ENCODE measurements at regions not wholly inside any gene's neighbourhood (a gene's known extent, or its start where the extent isn't known, plus 50 kb on each side); places are given as distances from the start of the nearest gene placed in this dataset.
"Not testable (repeated sequence)": the region's sequence is repeated elsewhere in the genome, so short reads cannot be mapped to it uniquely, and the experiment has no call there.

DNA sequence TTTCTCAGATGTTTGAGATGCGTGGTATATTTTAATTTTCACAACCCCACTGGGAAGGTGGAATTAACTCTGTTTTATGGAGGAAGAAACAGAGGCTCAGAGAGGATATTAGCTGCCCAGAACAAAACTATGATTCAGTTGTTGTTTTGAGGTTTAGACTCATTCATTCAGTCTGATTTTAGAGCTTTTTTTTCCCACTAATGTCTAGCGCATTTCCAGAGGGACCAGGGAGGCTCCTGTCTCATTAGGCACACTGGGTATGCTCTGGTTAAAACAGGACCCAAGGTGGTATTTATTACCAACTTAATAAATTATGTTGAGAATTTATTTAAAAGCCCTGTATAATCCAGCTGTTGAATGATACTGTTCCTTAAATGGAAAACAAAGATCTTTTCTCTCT is 272.0 kb upstream of the RGMA start:
- DNase-seq (ENCODE audit: low spot score), result no peak

DNA sequence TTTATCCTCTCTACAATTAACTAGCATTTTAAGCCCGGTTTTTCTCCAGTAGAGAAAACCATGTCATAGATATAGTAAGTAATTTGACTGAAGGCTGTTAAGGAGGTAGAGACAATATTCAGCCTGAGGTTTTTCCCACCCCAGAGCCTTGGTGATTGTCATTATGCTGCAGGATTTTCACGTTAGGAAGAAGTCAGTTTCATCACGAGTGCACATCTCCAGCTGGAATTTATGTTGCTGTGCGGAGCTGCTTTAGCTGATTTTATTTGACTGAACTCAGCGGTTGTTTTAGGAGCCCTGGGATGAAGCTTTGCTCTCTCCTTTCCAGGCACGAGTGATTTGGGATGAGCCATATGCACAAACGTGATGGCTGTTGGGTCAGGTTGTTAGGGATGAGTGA is 271.3 kb upstream of the RGMA start:
- no peak for DNase-seq (ENCODE audit: low spot score)

DNA sequence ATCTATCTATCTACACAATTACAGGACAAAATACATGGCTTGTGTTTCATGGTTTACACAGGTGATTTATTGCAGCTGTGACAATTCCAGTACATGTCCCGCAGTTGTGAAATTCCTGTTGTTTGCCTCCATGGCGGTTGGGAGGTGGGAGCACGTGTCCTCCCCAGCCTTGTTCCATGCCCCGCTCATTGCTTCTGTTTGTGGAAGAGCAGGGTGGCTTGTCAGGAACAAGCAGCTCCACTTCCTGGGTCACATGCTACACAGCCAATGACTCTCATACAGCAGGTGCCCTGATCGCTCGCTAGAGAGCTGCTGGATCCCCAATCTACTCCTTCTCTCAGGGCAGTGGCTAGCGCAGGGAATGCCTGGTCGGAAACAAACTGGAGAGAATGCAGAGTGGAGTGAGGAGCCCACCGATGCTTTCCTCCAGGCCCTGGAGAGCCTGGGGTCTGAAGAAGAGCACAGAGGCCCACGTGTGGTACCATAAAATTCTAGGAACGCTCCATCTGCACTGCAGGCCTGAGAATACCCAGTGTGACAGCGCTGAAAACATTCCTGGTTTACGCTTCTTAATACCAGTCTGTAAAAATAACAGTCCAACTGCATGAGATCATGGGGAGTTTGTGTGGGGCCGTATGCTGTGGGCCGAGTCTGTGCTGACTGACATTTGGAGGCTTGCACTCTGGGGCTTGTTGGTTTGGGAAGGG is 270.6 kb upstream of the RGMA start:
- DNase-seq (ENCODE audit: low spot score), result no peak

GRCh38 chr15:93359060-93359408 is 270.0 kb upstream of the RGMA start:
- no peak for DNase-seq (ENCODE audit: low spot score)

DNA sequence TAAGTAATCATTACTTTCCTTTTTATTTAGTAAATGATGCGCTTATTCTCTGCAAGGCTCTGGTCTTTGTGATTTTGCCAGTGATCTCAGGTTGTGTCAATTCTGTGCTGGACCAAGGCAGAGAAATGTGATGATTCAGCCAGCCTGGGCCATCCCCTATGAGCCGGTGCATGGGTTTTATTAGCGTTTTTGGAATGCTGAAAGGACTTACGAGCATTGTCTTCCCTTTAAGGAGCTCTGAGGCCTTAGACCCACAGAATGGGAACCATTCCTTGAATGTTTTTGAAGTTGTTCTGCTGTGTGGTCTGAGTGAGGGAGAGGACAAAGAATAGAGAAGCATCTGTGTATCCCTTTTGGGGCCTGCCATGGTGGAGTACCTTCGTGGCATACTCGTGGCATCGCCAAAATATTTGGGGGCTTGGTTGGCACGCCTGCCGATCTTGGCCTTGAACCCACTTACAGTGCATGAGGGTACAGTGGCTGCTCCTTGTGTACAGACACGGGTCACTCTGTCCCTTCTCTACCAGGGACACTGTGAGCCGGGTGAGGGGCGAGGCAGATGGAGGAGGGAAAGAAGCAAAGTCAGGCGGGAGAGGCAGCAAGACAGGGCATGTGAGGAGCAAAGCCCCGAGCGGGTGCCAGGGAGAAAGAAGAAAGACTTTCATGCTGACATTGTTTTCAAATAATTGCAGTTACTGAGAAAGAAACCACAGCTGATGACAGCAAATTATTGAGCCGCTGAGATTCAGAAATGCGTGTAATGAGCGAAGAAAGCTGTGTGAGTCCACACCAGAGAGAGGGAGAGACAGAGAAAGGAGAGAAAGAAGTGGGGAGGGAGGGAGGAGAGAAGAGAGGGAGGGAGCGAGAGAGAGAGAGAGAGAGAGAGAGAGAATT is 269.4 kb upstream of the RGMA start:
- no peak for DNase-seq (ENCODE audit: low spot score)

DNA sequence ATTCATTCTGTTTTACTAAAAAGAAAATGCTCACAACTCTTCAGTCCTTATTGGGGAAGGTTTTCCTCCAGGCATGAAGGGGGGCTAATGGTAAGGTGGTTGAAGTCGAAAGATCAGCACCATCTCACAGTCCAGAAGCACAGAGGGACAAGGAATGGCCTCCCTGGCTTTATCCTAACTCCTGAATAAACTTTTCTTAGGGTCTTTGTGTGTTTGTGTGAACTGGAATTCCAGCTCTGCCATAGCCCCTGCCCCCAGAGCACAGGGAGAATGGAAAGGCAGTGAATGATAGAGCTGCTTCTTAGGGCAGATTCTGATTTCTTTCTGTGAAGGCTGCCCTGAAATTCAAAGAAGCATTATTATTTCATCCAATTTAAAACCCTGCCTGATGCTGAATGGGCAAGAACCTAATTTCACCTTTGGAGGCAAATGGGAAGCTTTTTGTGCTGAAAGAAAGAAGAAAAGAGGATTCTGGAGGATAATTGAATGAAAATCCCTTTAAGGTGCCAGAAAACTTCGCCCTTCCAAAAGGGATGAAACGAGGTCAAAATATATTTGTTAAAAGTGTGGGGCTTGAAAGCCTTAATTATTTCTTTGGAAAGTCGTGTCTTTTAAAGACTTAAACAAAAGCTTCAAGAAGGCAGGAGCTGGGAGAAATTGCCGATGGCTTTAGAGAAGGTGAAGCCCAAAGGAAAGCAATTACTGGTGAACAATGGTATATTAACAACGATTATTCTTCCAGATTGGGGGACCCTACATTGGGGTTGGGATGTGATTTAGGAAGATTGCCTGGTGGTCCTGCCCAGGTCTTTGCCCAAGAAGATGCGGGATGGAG is 259.9 kb upstream of the RGMA start:
- DNase-seq (ENCODE audit: low spot score), result no peak

- no peak for DNase-seq (ENCODE audit: low spot score)
These were observed 259.0 kb upstream of the RGMA start for GRCh38 chr15:93347986-93348385.

GRCh38 chr15:93345981-93346380 is 257.0 kb upstream of the RGMA start:
- no peak for DNase-seq (ENCODE audit: low spot score)

GRCh38 chr15:93343402-93343801 is 254.4 kb upstream of the RGMA start:
- DNase-seq (ENCODE audit: low spot score), result not testable (repeated sequence)

GRCh38 chr15:93341164-93341563 is 252.2 kb upstream of the RGMA start:
- DNase-seq (ENCODE audit: low spot score), result no peak

DNA sequence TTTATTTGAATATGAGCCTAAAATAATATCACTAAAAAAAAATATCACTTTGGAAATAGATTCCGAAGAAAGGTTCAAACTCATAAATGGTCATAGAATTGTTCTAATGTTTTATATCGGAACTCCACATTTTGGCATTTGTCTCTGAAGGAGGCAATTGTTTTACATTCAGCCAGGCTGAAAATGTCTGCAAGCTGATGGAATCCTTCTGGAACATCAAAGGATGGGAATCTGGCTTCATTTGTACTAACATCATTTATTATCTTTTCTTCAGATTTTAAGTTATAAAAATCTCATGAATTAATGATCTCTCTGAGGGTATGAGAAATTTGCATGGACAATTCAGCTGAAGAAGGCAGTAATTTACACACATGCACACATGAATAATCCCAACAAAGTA is 251.4 kb upstream of the RGMA start:
- no peak for DNase-seq (ENCODE audit: low spot score)

- DNase-seq (ENCODE audit: low spot score), result no peak
These were observed 244.8 kb upstream of the RGMA start for GRCh38 chr15:93333796-93334195.

- not testable (repeated sequence) for DNase-seq (ENCODE audit: low spot score)
These were observed 244.1 kb upstream of the RGMA start for GRCh38 chr15:93333126-93333525.

- DNase-seq (ENCODE audit: low spot score), result no peak
These were observed 243.2 kb upstream of the RGMA start for GRCh38 chr15:93332168-93332553.

DNA sequence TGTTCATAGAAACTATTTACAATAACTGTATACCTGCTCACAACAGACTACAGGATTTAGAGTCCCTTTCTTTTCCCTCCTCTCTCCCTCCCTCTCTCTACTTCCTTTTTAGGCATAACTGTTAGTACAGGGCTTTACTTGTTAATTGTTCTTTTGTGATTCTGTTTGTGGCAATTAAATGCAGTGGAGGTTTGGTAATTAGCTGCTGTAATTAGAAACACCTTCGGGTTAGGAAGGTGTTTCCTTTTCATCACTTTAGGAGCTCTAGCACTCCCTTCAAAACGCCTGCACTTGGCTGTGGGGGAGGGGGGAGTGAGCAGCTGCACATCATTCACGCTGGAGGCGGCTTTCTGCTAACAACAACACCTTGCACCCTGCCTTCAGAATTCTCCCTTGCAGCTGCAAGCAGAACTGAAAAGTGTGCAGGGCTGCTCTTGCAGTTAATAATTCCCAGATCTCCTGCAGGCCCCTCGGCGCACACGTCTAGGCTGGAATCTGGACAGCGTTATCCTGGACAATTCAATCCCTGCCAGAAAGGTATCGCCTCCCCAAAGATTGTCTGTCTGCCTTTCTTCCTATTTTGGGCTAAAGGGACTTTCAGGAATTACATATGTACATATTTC is 242.6 kb upstream of the RGMA start:
- no peak for DNase-seq (ENCODE audit: low spot score)

DNA sequence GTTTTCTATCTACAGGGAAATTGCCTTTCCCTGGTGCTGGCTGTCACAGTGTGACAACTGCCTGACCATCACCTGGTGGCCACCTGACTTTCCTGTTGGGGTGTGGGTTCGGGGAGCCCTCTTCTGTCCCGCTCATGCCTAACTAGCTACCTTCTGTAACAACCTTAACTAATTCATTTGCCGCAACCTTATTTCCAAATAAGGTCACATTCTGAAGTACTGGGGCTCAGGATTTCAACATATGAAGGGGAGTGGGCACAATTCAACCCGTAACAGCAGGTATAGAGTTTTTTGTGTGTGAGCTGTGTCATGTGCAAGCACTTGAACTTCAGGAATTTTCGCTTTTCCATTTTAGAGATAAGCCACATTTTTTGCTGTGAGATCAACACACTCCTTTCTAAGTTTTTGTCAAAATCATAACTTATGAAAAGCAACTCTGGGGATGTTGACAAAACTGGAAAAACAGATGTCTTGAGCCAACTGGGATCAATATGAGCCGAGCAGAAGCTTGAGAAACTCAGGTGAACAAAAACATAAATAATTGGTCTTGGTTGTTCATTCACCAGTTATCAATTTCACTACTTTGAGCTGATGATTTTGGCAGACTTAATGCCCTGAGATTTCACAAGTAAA is 242.0 kb upstream of the RGMA start:
- no peak for DNase-seq (ENCODE audit: low spot score)

DNA sequence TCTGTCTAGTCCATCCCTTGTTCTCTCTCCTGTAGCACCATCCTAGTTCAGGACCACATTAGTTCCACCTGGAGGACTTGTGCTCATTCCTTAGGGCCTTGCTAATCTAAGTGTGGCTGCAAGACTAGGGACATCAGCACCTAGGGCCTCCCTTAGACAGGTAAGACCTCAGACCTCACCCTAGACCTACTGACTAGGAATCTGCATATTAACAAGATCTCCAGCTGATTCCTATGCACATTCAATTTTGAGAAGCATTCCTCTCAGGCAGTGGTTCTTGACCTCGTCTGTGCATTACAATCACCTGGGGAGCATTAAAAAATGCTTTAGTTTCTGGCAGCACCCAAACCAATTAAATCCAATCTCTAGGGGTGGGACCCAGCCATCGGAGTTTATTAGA is 238.4 kb upstream of the RGMA start:
- DNase-seq (ENCODE audit: low spot score), result no peak

DNA sequence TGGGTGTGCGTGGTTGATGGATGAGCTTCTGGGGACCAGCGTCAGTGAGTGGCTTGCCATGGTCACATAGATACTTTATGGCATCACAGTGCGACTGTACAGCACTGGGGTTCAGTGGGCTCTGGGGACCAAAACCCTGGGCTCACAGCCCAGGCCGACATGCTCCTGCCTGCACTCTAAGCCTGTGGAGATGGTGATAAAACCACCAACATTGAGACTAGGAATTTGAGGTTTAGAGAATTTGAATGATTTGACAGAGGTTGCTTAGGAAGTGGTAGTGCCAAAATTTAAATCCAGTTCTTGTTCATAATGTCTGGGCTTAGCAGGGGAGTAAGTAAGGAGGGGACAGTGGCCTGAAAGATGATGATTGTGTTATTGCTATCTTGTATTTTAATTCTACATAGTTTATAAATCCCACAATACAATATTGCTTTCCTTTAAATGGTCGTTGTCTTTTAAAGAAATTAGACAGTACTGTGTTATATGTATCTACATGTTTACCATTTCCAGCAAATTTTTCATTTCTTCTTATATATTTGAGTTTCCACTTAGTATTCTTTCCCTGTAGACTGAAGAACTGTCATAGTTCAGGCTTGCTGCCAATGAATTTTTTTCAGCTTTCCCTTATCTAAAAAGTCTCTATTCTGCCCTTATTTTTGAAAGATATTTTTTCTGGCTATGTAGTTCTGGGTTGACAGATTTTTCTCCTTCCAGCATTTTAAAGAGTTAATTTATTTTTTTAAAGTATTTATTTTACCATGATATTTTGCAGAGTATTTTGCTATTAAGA is 235.4 kb upstream of the RGMA start:
- DNase-seq (ENCODE audit: low spot score), result no peak

GRCh38 chr15:93321881-93322282 is 232.9 kb upstream of the RGMA start:
- no peak for DNase-seq (ENCODE audit: low spot score)

- DNase-seq (ENCODE audit: low spot score), result no peak
These were observed 230.3 kb upstream of the RGMA start for GRCh38 chr15:93319121-93319814.
